NOMO-1 (cell line): ENCODE measurements at regions not wholly inside any gene's neighbourhood (a gene's known extent, or its start where the extent isn't known, plus 50 kb on each side); places are given as distances from the start of the nearest gene placed in this dataset.
"Not testable (repeated sequence)": the region's sequence is repeated elsewhere in the genome, so short reads cannot be mapped to it uniquely, and the experiment has no call there.

Experiments used
- DNase-seq, 2 experiments: peaks; one replicate each; lab custom pipeline; 2025; ENCODE audit not compliant: unreplicated experiment in 2 of 2; lab: John Stamatoyannopoulos, UW

DNA sequence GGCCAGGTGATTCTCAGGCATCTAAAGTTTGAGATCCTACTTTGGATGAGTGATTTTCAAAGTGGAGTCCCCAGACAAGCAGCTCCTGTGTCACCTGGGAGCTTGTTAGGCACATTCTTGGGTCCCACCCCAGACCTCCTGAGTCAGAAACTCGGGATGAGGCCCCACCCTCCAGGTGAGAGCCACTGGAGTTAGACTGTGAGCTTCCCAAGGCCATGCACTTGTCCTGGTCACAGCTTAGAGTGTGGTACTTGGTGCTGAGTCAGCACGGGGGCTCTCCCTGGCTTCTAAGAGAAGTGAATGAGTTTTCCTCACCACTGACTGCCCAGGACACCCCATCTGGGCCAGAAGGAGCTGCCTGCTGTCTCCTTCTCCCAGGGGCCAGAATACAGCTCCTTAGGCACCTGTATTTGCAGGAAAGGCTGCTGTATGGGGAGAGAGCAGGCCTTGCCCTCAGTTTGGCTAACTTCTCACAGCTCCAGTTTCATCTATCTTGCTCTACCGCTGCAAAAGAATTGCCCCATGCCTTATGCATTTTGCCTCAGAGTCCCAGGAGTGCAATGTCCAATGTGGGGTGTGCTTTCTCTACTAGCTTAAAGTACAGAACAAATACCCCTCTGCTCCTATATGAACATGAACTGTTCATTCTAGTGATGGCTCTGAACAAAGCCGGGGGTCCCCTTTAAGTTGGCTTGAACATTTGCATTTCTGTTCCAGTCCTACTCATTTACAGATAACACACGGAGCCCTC lies 98.1 kb downstream of the PSMG1 start:
- no peak for DNase-seq

DNA sequence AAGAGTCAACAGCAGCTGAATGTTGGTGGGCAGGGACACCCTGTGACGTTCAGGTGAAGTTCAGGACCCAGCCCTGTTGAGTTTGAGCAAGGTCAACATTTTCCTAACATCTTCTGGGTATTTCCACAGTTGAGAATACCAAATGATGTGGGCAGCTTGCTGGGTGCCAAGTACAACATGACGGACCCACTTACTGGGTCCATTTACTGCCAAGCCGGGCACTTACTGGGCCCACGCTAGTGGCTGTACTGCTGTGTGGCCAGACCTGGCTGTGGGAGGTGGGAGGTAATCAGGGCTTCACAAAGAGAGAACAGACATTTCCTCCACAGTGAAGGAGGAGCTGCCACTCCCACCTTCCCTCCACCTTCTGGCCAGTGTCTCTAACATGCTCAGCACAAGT lies 99.2 kb downstream of the PSMG1 start:
- DNase-seq = no peak

DNA sequence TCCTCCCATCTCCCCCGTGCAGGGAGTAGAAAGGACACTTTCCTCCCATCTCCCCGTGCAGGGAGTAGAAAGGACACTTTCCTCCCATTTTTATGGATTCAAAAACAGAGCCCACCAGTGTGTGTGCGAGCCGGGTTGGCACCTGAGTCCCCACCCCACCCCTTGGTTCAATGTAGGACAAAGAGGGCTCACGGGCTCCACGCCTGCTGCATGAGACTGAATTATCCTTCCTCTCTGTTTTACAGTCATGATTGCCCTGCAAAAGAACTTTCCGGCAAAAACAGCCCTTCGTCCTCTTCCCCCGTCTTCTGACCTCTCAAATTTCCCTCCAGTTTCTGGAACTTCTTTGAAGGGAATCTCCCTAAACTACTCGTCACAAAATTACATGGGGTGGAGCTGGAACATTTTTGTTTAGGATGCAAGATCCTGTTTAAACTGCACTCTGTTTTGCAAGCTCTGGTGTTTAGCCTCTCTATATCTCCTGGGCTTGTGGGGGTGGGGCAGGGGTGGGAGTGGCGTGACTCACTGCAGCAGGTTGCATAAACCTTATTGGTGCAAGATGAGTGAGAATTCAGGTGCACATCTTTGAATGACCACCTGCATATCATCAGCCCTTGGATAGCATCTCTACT lies 99.8 kb downstream of the PSMG1 start:
- peak in 1 of 2 experiments; percentile 54 for DNase-seq

DNA sequence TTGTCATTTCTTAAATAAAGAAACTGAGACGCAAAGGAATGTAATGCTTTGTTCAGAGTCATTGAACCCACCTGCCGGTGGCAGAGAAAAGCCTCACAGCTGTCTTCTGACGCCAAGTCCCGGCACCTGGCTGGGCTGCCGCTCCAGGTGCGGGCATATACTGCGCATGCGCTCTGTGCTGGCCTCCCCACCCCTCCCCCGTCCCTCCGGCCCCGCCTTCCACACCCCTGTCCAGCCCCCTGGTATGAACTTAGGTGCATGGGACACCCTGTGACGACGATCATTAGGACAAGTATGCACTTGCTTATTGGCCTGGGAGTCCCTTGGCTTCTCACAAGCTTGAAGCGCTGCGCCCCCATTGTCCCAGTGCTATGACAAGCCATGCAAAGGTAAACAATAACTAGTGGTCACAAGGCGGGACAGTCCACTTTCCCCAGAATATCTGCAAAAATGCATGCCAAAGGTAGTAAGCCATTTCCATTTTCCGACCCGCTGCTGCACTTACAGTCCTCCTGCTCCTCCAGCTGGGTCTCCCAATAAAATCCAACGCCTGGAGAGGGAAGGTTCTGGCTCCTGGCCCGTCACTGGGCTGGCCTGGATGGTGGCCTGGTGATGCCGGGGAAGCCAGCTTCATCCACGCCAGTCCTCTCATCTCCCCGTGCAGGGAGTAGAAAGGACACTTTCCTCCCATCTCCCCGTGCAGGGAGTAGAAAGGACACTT lies 100.4 kb downstream of the PSMG1 start:
- DNase-seq = no peak

DNA sequence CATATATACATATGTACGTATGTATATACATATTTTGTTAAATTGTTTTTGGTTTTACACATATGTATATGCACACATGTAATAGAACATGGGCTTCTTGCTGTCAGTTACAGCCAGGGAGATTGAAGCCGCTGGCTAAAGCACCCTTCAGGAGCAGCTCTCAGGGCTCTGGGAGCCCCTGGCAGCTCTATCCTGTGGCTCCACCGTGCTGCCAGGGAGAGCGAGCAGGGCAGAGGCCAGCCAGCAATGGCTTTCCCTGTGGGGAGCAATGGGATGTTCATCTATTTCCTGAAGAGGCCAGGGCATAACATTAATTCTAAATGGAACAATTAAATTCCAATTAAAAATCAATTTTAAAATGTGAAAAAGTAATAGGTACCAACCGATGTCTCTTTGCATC lies 102.9 kb downstream of the PSMG1 start:
- no peak for DNase-seq

DNA sequence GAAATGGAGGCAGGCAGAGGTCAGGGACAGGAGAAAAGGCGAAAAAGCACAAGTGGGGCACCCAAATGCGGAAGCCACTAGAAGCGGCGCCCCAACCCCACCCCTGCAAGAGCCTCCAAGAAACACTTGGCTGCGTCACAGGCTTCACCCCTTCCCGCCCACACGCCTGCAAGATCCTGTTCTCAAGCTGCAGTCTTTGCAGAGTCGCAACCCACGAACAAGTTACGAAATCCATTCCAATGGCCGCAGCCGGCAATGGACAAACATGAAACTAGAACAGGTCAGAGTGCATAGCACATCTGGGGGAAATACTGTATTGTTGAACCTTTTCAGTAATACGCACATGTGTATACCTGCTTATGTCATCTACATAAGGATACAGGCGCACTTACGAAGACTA lies 103.6 kb downstream of the PSMG1 start:
- DNase-seq = peak; percentile 92 to 99

DNA sequence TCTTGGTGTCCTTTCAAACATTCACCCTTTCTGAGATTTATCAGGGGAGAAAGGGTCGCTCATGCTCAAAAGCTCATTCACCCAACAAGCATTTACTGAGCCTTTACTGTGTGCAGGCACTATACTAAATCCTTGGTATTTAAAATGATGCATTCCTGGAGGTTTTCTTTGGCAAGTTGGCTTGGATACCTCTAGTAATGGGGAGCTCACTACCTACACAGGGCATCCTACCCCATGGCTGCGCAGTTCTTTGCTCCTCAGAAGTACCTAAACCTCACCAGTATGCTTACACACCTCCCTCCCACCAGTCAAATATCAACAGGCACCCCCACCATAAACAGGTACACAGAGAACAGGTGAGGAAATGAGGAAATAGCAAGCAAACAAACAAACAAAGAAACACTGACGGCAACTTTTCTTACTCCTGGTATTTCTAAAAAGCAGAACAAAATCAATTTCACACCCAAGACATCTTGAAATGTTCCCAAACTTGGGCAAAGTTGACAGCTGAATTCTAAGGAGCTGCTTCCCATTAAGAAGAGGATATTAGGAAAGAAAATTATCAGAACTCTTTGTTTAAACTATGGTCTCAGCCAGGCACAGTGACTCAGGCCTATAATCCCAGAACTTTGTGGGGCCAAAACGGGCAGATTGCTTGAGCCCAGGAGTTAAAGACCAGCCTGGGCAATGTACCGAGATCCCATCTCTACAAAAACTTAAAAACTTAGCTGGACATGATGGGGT lies 104.8 kb downstream of the PSMG1 start:
- DNase-seq = no peak

DNA sequence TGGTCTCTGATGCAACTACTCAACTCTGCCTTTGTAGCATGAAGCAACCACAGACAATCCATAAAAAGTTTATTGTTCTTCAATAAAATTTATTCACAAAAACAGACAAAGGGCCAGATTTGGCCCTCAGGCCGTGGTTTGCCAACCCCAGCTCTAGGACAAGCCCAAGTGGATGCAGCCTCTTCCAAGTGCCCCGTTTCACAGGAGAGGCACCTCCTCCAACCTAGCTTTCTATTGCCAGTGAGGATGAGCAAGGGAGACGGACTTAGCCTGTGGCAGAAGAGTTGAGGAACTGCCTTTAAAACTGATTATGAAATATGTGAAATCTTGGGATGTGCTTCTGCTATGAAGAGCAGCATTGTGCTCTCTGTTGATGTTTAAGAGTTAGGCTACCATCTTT lies 105.4 kb downstream of the PSMG1 start:
- peak; percentile 42 to 56 for DNase-seq

DNA sequence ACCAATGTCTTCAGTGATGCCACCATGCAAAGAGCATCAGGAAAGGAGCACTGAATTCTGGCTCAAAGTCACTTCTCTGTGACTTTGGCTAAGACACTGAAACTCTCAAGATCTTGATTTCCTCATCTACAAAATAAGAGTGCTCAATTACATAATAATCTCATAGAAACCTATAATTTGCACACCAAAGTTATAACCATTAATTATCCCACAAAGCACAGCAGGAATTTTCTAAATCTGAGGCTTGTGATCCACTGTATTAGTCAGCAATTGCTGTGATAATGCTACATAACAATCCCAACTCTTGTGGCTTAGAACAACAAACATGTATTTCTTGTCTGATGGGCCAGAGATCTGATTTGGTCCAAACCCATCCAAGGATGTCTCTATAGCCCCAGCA lies 108.7 kb downstream of the PSMG1 start:
- no peak for DNase-seq

DNA sequence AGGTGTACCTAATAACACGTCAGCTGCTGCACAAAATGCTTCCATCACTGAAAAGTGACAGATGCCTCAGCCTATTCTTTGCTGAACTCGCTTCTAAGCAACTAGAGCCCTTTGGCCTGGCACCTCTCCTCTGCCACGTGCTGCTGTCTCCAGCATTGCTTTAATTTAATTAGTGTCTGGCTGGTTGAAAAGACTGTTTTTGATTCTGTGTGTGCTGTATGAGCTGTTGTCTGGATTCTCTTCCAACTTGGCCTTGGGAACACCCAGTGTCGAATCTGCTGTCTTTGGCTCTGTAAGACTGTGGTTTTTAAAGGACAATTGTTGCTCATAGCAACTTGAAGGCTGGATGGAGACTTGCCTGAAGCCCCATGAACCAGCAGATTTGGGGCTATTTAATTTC lies 109.5 kb downstream of the PSMG1 start:
- DNase-seq = no peak

DNA sequence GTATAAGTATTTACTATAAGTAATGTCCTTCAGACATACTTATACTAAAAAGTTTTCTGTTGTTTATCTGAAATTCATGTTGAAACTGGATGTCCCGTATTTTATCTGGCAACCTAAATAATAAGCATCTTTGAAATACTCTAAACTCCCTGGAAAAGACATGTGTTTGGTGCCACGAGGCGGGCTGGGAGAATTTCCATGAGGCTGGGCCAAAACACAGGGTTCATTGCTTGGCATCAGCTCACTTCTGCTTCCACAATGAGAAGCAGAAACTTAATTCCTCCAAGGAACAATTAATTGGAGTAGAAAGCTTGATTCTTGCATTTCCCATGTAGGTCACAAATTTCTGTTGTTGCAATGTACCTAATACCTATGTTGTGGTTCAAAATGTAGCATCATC lies 110.2 kb downstream of the PSMG1 start:
- DNase-seq = no peak

DNA sequence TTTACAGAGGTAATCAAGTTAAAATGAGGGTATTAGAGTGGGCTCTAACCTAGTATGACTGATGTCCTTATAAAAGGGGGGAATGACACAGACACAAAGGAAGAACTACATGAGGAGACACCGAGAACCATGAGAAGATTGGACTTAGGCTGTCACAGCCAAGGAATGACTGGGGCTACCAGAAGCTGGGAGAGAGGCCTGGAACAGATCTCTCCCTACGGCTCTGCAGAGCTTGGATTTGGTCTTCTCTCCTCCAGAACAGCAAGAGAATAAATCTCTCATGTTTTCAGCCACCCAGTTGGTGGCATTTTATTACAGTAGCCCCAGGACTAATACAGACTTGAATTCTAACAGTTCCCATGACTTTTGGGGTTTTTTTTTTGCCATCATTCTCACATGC lies 110.8 kb downstream of the PSMG1 start:
- DNase-seq = no peak

DNA sequence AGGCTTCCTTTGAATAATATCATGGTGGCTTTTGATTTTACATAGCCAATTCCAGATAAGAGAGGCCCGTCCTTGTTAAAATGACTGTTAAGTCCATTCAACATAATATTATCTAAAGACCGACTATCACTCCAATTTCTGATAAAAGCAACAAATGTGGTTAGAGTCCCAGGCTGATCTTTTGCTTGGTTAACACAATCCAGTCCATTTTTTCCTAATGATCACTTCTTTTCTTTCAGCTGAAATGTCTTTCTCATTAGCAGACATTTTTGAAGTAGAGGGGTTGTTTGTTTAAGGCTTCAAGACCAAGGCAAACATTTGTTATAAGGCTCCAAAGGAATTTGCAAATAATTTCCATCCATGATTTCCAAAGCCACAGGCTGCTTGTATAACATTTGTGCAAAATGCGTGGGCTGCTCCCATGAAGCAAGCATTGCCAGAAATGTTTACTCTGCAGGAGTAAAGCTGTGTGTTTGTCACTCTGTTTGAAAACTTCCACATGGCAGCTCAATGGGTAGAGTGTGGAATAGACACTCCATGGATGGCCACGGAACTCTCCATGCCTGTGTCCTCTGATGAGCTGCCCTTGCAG lies 111.5 kb downstream of the PSMG1 start:
- no peak for DNase-seq

DNA sequence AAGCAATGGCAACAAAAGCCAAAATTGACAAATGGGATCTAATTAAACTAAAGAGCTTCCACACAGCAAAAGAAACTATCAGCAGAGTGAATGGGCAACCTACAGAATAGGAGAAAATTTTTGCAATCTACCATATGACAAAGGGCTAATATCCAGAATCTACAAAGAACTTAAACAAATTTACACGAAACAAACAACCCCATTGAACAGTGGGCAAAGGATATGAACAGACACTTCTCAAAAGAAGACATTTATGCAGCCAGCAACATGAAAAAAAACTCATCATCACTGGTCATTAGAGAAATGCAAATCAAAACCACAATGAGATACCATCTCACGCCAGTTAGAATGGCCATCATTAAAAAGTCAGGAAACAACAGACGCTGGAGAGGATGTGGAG lies 113.4 kb downstream of the PSMG1 start:
- not testable (repeated sequence) for DNase-seq

DNA sequence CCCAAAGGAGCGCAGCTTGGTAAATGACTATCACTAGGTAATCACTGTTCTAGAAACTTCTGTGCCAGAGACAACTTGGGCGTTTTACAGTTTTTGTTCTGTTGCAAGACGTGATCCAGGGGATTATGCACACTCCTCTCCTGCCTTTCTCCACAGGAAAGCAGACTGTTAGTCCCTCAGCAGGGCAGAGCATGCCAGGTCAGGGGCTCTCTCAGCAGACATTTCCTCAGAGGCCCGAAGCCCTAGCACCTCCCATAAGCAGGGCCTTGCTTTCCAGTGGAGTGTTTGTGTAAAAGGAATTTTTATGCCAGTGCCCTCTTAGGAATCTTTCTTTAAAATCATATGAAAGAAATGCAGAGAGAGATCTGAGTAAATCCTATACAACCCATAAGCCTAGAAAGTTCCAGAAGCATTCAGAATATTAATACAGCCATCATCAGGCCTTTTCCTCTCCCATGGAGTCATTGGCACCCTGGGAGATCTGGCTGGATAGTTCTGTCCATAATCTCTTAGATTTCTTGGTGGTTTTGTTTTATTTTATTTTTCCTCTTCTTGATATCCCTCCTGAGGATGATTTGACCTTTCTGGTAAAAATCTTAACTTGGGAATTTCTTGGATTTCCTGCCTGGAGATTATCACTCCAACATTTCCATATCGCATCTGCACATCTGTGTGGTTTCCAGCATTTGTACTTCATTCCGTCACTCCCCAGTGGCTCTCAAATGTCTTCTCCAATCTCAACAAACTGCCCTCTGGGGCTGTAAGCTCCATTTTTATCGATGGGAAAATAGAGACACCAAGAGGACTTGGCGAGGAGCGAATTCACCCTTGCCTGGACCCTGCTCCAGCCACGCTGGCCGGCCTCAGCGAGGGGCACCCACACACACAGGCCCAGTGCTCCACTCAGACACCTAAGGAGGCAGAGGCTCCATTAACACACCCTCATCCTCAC lies 116.1 kb downstream of the PSMG1 start:
- no peak for DNase-seq

DNA sequence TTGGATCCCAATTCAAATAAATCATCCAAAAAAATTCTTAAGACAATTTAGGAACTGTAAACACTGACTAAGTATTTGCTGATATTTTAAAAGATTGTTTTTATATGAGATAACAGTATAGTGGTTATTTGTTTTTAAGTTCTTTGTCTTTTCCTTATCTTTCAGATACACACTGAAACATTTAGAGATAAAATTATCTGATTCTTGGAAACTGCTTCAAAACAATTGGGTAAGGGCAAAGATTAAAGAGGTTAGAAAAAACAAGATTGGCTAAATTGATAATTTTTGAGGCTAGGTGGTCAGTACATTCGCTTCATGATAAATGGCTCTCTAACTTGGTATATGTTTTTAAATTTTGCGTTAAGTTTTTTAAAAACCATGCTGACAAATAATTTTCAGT lies 117.3 kb downstream of the PSMG1 start:
- DNase-seq = no peak

DNA sequence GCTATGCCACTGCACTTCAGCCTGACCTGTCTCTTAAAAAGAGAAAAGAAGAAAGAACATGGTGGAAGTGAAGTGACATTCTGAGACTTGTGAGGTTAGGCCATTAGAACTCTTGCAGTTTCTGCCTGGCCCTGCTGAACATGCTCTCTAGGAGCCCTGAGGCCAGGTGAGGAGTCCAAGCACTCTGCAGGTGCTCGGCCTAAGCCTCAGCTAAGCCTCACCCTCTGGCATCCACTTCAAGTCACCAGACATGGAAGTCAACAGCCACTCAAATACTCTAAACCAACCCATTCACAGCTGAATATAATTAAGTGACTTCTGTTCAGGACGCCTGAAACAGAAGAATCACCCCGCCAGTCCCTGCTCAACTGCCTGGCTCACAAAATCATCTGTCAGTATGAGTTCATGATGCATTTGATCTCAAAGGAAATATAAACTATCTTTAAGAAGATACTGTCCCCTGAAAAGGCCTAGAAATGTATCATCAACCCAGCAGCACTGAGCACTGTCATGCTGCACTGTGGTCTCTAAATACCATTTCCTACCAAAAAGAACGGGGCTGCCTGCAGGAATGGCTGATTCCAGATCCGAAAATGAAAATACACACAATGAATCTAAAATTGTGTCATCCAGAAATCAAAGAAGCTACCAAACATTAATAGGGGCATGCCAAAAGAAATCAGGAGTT lies 118.8 kb downstream of the PSMG1 start:
- DNase-seq = no peak

DNA sequence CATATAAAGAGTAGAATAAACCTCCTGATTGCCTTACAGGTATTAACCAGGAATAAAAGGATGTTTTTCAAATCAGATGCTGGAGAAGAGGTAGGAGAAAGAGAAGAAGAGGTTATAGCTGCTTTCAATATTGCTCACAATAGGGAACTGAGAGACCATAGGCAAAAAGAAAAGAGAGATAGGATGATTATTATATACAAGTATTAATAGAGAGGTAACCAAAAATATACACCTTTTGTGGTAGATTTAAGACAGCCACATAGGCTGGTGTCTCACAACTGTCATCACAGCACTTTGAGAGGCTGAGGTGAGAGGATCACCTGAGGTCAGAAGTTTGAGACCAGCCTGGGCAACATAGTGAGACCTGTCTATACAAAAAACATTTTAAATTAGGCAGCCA lies 119.7 kb downstream of the PSMG1 start:
- no peak for DNase-seq

DNA sequence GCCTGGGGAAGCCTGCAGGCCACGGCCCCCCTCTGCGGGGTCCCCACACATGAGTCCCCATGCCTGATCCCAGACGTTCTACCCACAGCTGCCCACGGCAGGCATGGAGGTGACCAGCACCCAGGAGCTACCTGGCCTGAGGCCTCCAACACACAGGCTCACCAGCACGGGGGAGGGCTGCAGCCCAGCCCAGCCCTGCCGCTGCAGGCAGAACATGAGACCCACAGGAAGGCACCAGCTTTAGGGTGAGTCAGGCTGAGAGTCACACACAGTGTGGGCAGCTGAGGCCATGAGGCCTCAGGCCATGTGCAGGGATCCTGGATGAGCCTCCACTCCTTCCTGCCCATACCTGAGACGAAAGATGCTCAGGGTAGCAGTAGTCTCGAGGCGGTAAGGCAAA lies 121.1 kb downstream of the PSMG1 start:
- DNase-seq = no peak
